ENCODE measurements at regions not wholly inside any gene's neighbourhood (a gene's known extent, or its start where the extent isn't known, plus 50 kb on each side); places are given as distances from the start of the nearest gene placed in this dataset.

- H3K9ac ChIP-seq (ENCODE audit: low read length): no peak overlapping the region
- H3K9me2 ChIP-seq (ENCODE audit: low read depth, low read length): no peaks in the 10 kb centered on the region
- no peaks in the 10 kb centered on the region for H3K36me3 ChIP-seq (ENCODE audit: insufficient read depth, low read length)
- H3K4me1 ChIP-seq (ENCODE audit: insufficient read depth, low read length, severe bottlenecking): no peaks in the 10 kb centered on the region
- H3K4me3 ChIP-seq (ENCODE audit: low read depth, low read length, poor library complexity, severe bottlenecking): no peak overlapping the region
- H2AFZ ChIP-seq (ENCODE audit: low read length): no peak overlapping the region
- H3F3A ChIP-seq (ENCODE audit: insufficient read depth, low read length): no peaks in the 10 kb centered on the region
- no peaks in the 10 kb centered on the region for H4K20me1 ChIP-seq (ENCODE audit: insufficient read depth, low read length)
- no peak overlapping the region for H3K4me2 ChIP-seq (ENCODE audit: low read length)
- H3K27me3 ChIP-seq (ENCODE audit: insufficient read depth, low read length): no peaks in the 10 kb centered on the region
- TF ChIP-seq CTCF (IDR thresholded peaks at IDR 0.05; ENCODE audit: low read length) (no peak), EZH2 (IDR thresholded peaks at IDR 0.05; ENCODE audit: borderline replicate concordance, low read length) (no peak)
- H3K79me2 ChIP-seq (ENCODE audit: insufficient read depth, low read length): no peaks in the 10 kb centered on the region
- H3K27ac ChIP-seq (ENCODE audit: low read depth, low read length, poor library complexity, severe bottlenecking): no peak overlapping the region
- H3K9me3 ChIP-seq (ENCODE audit: low read length): no peaks in the 10 kb centered on the region
These were observed 388.2 kb upstream of the WWC1 start for GRCh38 chr5:167903243-167903642.

- no peak overlapping the region for H3K27ac ChIP-seq (ENCODE audit: low read depth, low read length, poor library complexity, severe bottlenecking)
- no peaks in the 10 kb centered on the region for H4K20me1 ChIP-seq (ENCODE audit: insufficient read depth, low read length)
- no peaks in the 10 kb centered on the region for H3F3A ChIP-seq (ENCODE audit: insufficient read depth, low read length)
- no peaks in the 10 kb centered on the region for H3K4me1 ChIP-seq (ENCODE audit: insufficient read depth, low read length, severe bottlenecking)
- no peak overlapping the region for H2AFZ ChIP-seq (ENCODE audit: low read length)
- no peaks in the 10 kb centered on the region for H3K36me3 ChIP-seq (ENCODE audit: insufficient read depth, low read length)
- H3K9me3 ChIP-seq (ENCODE audit: low read length): no peaks in the 10 kb centered on the region
- H3K79me2 ChIP-seq (ENCODE audit: insufficient read depth, low read length): no peaks in the 10 kb centered on the region
- no peaks in the 10 kb centered on the region for H3K27me3 ChIP-seq (ENCODE audit: insufficient read depth, low read length)
- no peak overlapping the region for H3K4me2 ChIP-seq (ENCODE audit: low read length)
- no peaks in the 10 kb centered on the region for H3K9me2 ChIP-seq (ENCODE audit: low read depth, low read length)
- no peak overlapping the region for H3K4me3 ChIP-seq (ENCODE audit: low read depth, low read length, poor library complexity, severe bottlenecking)
- no peak overlapping the region for H3K9ac ChIP-seq (ENCODE audit: low read length)
- TF ChIP-seq CTCF (IDR thresholded peaks at IDR 0.05; ENCODE audit: low read length) (no peak), EZH2 (IDR thresholded peaks at IDR 0.05; ENCODE audit: borderline replicate concordance, low read length) (no peak)
These were observed 387.8 kb upstream of the WWC1 start for GRCh38 chr5:167903659-167904058.

GRCh38 chr5:167905919-167906853 is 385.3 kb upstream of the WWC1 start:
- Histone ChIP-seq H3K36me3 (ENCODE audit: insufficient read depth, low read length) (no peaks in the 10 kb centered on the region), H3K9ac (ENCODE audit: low read length) (no peak overlapping the region), H3K27me3 (ENCODE audit: insufficient read depth, low read length) (no peaks in the 10 kb centered on the region), H3K79me2 (ENCODE audit: insufficient read depth, low read length) (no peaks in the 10 kb centered on the region), H3K9me2 (ENCODE audit: low read depth, low read length) (no peaks in the 10 kb centered on the region), H3K4me2 (ENCODE audit: low read length) (no peak overlapping the region), H3K4me3 (ENCODE audit: low read depth, low read length, poor library complexity, severe bottlenecking) (no peak overlapping the region), H3K27ac (ENCODE audit: low read depth, low read length, poor library complexity, severe bottlenecking) (no peak overlapping the region), H2AFZ (ENCODE audit: low read length) (no peak overlapping the region), H3K9me3 (ENCODE audit: low read length) (no peaks in the 10 kb centered on the region), H3F3A (ENCODE audit: insufficient read depth, low read length) (no peaks in the 10 kb centered on the region), H4K20me1 (ENCODE audit: insufficient read depth, low read length) (no peaks in the 10 kb centered on the region), H3K4me1 (ENCODE audit: insufficient read depth, low read length, severe bottlenecking) (no peaks in the 10 kb centered on the region)
- TF ChIP-seq CTCF (IDR thresholded peaks at IDR 0.05; ENCODE audit: low read length): no peak
- TF ChIP-seq EZH2 (IDR thresholded peaks at IDR 0.05; ENCODE audit: borderline replicate concordance, low read length): no peak
